Pulmonary artery endothelial cell (primary cell): ENCODE measurements at regions not wholly inside any gene's neighbourhood (a gene's known extent, or its start where the extent isn't known, plus 50 kb on each side); places are given as distances from the start of the nearest gene placed in this dataset.
A peak's percentile ranks its signal among the peaks of the same experiment; 100 is the strongest.
"Not testable (repeated sequence)": the region's sequence is repeated elsewhere in the genome, so short reads cannot be mapped to it uniquely, and the experiment has no call there.

Source experiments
- DNase-seq: peaks from one replicate; pipeline ENCODE4 v3.0.0-alpha.2; 2011; ENCODE audit warnings: low read depth, low spot score

DNA sequence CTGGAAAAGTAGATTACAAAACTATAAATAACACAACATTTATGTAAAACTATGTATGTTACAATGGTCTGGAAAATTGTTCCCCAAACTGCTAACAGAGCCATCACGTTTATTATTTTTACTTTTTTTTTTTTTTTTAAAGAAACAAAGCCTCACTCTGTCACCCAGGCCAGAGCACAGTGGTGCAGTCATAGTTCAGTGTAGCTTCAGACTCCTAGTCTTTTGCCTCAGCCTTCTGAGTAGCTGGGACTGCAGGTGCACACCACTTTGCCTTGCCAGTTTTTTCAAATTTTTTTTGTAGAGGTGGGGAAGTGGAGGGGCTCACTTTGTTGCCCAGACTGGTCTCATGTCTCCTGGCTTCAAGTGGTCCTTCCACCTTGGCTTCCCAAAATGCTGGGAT lies 180.1 kb upstream of the SPRY1 start:
- DNase-seq, result no peak

DNA sequence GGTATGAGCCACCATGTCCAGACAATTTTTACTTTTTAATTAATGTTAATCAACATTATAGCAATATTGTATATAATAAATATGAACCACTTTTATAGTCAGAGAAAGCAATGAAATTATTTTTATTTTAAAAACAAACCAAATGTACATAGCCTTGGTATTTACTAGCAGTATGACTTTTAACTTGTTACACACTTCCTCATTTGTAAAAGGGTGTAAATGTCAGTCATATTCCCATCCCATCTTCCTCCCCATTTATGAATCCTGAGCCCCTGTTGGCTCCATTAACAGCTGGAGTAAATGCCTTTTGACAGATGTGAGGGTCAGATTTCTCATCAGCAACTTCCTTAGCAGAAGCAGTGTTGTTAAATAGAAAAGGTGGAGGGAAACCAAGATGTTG lies 179.6 kb upstream of the SPRY1 start:
- DNase-seq, result no peak

DNA sequence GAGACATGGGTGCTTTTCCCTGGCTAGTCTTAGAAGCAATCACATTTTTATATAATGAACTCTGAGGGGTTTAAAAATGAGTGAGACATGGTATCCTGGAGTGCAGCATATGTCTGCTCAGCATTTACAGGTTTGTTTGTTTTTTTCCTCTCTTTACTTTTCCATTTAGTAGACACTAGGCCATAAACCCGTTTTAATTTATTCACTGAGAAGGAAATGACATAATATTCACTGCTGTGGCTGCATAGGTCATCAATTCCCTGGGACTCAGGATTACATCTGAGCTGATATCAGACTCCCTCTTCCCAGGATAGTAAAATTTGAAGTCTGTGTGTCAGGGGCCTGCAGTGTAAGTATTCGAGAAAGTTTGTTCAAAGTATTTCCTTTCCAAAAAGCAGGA lies 178.9 kb upstream of the SPRY1 start:
- DNase-seq, result no peak

DNA sequence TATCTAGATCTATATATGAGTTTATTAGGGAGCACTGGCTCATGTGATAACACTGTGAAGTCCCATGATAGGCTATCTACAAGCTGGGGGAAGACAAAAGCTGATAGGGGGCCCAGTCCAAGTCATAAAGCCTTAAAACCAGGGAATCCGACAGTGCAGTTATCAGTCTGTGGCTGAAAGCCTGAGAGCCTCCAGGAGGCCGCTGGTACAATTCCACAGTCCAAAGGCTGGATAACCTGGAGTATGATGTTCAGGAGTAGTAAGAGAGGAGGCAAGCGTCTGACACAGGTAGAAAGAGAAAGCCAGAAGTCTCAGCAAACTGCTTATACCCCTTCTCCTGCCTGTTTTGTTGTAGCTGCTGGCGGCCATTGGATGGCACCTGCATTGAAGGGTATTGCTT lies 177.6 kb upstream of the SPRY1 start:
- DNase-seq, result no peak

DNA sequence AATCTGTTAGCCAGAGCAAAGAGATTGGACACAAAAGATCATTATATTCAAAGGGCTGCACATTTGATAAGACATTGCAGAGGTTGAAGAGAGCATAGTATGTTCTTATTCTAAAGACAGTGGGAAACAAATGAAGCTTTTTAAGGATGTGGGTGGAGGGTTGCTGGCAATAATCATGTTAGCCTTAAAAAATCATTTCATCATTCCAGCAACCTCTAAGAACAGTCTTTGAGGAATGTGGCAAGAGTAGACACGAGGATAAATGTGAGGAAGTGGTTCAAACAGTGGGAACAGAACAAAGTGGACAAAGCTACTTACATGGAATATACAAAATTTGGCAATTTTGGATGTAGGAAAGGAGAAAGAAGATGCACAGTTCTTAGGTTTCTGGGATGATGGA lies 167.3 kb upstream of the SPRY1 start:
- DNase-seq, result no peak

DNA sequence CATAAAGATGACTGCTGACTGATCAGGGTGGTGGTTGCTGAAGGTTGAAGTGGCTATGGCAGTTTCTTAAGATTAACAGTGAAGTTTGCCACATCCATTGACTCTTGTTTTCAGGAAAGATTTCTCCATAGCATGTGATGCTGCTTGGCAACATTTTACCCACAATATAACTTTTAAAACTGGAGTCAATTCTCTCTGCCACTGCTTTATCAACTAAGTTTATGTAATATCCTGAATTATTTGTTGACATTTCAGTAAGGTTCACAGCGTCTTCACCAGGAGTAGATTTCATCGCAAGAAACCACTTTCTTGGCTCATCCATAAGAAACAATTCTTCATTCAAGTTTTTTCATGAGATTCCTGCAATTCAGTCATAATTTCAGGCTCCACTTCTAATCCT lies 166.5 kb upstream of the SPRY1 start:
- DNase-seq, result no peak

DNA sequence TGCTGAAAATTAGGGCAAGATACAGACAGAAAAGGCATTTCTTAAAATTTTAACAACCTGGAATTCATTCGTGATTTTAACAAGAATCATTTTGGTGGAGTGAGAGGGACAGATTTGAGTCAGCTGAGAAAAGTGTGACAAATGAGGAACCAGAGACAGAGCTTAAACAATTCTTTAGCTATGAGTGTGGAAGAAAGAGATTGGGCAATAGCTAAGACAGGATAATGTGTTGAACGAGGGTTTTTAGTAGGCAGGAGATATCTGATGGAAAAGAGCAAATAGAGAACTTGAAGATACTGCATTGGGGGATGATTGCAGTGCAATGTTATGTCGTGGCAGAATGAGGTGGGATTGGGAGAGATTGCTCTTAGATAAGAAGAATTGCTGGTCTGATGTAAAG lies 164.2 kb upstream of the SPRY1 start:
- no peak for DNase-seq

DNA sequence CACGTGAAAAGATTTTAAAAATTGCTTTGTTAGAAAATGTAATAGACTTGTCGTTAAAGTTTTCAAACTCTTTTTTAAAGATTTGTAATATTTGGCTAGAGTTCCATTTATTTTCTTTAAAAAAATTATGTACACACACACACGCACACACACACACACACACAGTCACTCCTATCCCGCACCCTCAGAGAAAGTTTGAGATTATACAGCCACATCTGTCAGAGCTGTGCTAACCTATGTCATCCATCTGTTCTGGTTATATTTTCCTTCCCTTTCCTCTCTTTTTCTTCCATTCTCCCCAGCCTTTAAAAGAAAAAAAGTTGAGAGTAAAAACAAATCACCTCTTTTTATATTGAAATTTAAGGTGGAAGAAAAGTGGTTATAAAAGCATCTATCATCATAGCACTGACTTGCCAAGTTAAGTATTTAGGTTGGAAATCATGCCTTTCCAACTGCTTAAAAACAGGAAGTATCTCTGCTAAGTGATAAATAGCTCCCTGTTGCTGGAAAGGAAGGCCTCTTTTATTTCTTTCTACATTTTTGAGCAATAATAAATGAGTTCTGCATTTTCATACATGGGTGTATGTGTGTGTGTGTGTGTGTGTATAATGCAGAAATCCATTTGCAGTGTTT lies 163.3 kb upstream of the SPRY1 start:
- peak; percentile 33 for DNase-seq

DNA sequence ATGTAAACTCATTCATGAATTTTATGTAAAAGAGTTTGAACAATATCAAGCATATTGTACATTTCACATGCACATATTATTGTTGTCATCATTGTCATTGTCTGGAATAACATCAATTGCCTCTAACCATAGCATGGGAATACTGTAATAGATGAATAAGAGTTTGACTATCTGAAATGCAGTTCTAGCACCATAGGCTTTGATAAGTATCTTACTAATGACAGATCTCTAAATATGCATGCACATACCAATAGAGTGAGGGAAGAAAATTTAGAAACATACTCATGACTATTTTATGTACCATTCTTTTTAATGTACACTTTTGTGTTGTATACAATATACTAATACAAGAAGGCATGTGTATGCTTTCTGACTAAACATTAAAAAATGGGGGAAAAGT lies 161.6 kb upstream of the SPRY1 start:
- DNase-seq, result no peak

DNA sequence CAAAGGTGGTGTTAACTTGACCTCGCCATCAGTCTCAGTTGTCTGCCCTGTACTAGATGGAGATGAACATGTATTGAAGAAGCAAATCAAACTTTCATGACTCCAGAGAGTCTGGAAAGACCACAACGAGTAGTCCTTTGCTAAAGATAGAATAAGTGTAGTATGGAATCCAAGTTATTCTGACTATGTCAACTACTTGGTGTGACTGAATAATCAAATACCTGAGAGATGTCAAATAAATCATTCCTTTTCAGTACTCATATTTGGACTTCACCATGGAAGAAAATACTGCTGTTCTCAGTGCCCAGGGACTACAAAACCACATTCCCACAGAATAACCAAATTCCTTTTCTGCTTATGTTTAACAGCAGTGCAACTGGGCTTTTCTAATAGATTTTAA lies 161.2 kb upstream of the SPRY1 start:
- DNase-seq, result no peak

DNA sequence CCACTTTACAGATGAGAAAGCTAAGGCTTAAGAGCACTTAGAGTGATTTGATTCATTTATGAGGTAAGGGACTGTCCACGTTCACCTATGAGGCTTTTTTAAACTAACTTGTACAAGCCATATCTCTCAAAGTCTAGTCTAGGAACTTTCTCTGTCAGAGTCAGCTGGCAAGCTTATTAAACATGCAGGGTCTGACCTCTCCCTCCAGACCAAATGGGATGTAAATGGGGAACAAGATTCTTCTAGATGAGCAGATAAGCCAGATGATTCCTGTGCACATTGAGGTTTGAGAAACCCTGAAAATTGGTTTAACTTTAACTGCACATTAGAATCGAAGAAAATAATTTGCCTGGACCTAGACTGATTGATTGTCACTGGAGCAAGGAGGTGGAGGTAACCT lies 160.0 kb upstream of the SPRY1 start:
- DNase-seq, result no peak

DNA sequence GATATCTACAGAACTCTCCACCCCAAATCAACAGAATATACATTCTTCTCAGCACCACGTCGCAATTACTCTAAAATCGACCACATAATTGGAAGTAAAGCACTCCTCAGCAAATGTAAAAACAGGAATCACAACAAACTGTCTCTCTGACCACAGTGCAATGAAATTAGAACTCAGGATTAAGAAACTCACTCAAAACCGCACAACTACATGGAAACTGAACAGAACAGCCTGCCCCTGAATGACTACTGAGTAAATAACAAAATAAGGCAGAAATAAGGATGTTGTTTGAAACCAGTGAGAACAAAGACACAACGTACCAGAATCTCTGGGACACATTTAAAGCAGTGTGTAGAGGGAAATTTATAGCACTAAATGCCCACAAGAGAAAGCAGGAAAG lies 156.3 kb upstream of the SPRY1 start:
- DNase-seq, result not testable (repeated sequence)

DNA sequence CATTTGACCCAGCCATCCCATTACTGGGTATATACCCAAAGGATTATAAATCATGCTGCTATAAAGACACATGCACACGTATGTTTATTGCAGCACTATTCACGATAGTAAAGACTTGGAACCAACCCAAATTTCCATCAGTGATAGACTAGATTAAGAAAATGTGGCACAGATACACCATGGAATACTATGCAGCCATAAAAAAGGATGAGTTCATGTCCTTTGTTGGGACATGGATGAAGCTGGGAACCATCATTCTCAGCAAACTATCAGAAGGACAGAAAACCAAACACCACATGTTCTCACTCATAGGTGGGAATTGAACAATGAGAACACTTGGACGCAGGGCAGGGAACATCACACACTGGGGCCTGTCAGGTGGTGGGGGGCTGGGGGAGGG lies 153.4 kb upstream of the SPRY1 start:
- not testable (repeated sequence) for DNase-seq

DNA sequence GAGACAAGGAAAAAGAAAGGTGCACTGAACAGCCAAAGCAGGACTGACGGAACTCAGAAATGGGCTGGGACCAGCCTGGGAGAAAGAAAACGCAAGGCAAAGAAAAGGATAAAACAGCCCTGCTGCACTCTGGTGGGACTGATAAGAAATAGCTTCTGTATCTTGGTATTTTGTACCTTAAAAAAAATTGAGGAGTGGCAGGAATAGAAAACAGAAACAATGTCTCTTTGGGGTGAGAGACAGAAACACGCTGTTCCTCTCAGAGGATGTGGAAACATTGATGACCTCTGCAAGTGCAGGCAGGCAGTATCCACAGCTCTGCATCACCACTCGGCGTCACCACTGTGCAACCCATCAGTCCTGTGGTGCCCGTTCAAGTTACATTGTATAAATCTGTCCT lies 152.5 kb upstream of the SPRY1 start:
- no peak for DNase-seq

DNA sequence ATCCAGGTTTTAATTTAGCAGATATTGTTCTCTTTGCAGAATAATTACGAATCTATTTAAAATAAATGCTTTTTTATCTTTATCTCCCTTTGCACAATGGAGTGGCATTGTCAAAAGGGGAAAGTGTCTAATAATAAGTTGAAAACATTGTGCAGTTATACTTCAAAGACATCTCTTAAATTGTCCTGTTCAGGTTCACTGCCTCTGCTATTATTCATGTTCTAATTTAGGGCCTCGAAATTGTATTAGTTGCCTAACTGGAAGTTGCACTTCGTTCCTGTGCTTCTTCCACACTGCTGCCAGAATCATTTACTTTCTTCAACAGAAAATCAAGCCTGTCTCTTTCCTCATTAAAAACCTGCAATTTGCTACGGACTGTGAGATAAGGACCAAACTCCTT lies 150.5 kb upstream of the SPRY1 start:
- DNase-seq, result no peak

DNA sequence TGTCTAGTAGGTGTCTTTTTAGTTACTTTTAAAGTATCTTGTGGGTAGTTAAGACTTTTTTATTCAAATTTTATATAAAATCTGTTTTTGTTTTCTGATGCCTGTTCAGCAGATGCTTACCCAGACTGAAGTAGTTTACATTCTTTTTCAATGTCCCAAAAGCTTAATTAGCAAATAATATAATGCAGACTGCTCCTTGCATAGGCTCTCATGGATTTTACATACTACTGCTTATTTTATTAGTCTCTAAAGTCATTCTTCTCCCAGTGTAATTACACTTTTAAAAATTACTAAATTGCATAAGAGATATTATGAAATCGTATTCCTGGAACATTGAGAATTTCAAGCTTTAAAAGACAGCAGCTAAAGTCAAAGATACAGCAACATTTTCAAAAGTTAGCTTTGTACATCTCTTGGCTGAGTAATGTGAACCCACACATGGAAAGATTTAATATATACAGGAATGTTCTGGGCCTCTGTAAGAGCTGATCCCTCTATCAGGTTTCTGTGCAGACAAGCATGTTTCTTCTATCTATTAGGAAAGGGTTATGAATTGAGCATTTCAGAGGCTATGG lies 148.4 kb upstream of the SPRY1 start:
- DNase-seq, result no peak

DNA sequence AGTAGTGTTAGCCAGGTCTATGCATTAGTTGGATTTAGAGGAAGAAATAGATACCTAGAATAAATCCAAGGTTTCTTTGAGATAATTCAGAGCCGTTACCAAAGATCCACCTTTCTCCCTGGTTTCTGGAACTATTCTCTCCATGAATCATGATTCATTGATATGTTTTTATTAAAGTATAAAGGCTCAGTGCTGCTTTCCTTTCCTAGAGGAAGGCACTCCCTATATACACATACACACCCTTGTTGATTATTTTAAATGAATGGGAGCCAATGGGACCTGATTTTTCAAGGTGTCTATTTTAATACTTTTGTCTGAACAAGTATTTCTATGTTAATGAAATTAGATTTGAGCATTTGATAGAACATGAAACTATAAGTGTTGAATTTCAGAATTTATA lies 146.8 kb upstream of the SPRY1 start:
- no peak for DNase-seq

DNA sequence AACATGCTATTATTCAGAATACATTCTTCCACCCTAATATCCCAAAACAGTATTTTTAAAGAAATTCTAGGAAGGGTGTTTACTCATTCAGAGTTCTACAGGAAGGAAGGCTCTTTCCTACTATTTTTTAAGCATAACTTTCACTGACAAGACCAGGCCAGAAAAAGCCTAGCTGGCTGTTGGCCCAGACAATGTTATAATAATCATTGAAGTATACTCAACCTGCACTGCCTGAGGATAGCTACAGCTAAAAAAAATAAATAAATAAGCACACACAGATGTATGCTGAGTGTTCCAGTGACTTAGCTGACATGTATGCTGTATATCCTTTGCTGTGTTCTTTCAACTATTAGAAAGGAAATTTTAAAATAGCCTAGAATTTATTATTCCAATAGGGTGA lies 145.8 kb upstream of the SPRY1 start:
- DNase-seq, result peak; percentile 68

DNA sequence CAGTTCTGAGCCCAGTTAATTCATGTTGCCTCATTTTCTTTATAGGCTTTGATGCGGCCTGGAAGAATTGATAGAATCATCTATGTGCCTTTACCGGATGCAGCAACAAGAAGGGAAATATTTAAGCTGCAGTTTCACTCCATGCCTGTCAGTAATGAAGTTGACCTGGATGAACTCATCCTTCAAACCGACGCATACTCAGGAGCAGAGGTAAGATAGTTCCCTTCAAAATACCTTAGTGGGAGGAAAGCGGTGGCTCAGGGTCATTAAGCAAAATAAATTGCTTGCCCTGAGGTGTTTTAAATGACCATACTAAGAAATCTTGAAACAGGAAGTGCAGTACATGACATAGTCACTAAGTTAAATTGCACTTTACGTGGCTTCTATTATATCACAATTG lies 140.6 kb upstream of the SPRY1 start:
- no peak for DNase-seq

DNA sequence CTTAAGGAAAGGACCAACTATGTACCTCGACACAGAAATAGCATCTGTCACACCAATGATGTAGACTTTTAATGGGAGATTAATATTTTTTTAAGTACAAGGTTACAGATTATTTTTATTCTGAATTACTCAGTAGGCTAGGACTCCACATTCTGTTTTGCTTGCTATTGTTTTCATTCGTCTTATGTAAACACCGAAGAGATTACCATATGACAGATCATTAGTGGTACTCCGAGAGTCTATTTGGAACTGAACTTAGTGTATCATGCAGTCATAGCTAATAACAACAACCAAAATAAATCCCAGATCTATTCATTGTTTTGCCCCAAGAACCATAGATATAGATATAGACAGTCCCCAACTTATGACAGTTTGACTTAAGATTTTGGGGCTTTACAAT lies 139.7 kb upstream of the SPRY1 start:
- DNase-seq, result no peak

DNA sequence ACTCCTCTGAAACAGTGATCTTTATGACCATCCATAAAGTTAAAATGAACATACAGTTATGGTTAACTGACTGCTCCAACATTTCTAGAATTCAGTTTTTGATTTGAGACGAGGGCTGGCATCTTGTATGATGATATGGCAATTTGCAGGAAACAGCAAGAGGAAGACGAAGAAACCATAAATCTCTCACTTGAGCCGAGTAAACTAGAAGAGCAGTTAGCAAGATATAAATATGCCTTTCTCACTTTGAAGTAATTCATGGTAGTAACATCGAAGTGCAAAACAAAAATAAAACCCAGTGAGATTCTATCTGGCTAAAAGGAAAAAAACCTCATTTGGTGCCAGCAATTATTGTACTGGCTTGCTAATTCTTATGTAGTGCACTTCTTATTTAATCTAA lies 139.0 kb upstream of the SPRY1 start:
- no peak for DNase-seq

DNA sequence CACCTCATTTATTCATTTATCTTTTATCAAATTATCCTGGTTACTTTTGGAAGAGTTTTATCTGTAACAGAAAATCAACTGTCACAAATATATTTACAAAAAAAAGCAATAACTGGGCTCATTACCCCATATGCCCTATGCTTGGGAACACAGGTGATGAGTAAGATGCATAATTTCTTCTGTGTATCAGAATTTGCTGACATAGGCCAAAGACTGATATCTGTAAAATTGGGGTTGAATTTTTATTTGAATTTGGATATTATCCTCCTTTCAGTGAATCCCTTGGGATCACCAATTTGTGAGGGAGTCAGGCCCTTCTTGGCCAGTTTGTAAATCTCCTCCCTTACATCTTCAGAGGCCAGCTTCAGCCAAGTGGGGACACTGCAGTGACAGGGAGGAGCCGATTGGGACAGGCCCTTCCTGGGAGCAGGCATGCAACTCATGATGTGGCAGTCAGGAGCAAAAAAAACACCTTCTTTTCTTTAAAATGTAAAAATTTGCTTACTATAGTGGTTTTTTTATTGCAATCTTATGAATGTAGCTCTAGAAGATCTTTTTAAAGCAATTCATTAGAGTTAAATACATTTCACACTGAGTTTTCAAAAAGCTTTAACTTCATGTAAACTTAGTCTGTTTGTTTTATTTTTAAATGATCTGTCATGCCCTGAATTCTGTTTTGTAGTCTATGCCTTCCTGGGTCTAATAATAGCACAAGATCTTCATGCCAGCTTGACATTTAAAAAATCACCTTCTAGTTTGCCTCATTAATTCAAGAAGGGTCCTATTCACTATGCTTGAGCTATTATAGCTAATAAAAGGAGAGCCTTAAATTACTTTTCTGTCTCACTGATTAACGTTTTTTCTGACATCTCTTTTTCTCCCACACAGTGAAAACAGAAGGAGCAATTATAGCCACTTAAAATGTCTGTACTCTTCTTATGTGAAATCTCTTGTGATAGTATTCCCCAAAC lies 136.6 kb upstream of the SPRY1 start:
- DNase-seq, result no peak

DNA sequence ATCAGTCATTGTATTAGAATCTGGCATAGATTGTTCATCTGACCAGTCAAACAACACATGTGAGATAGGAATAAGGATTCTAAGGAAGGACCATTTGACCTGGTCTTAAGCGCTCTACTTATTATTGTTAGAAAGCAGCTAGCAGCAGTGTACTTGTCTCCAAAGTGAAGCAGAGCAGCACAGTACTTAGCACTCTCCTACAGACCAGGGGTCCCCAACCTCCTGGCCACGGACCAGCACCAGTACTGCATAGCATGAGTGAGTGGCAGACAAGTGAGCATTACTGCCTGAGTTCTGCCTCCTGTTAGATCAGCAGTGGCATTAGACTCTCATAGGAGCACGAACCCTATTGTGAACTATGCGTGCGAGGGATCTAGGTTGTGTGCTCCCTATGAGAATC lies 135.9 kb upstream of the SPRY1 start:
- DNase-seq, result no peak
